ENCODE measurements at regions not wholly inside any gene's neighbourhood (a gene's known extent, or its start where the extent isn't known, plus 50 kb on each side); places are given as distances from the start of the nearest gene placed in this dataset.

GRCh38 chr3:180390313-180390712, 211.7 kb upstream of the TTC14 start:
- Histone ChIP-seq H3K9me3 (no peaks in the 10 kb centered on the region), H3K27me3 (no peaks in the 10 kb centered on the region), H3K4me3 (no peak overlapping the region), H3K36me3 (no peaks in the 10 kb centered on the region), H3K4me1 (no peaks in the 10 kb centered on the region), H3K27ac (no peak overlapping the region)
- intact Hi-C loops (cut with DNase I; ENCODE audit: low total_unique reads): no loop called here
- no peak for DNase-seq
- no peak for TF ChIP-seq CTCF (IDR thresholded peaks at IDR 0.05)

- Histone ChIP-seq H3K4me3 (no peak overlapping the region), H3K36me3 (no peaks in the 10 kb centered on the region), H3K27me3 (no peaks in the 10 kb centered on the region), H3K9me3 (no peaks in the 10 kb centered on the region), H3K27ac (no peak overlapping the region), H3K4me1 (no peaks in the 10 kb centered on the region)
- no peak for TF ChIP-seq CTCF (IDR thresholded peaks at IDR 0.05)
- DNase-seq: no peak
- intact Hi-C loops (cut with DNase I; ENCODE audit: low total_unique reads): no loop called here
These were observed 211.0 kb upstream of the TTC14 start for GRCh38 chr3:180391001-180391400.

- H3K27me3 ChIP-seq: no peaks in the 10 kb centered on the region
- no peak for TF ChIP-seq CTCF (IDR thresholded peaks at IDR 0.05)
- H3K36me3 ChIP-seq: no peaks in the 10 kb centered on the region
- DNase-seq: no peak
- no peak overlapping the region for H3K4me3 ChIP-seq
- intact Hi-C loops (cut with DNase I; ENCODE audit: low total_unique reads): no loop called here
- H3K27ac ChIP-seq: no peak overlapping the region
- H3K9me3 ChIP-seq: no peaks in the 10 kb centered on the region
- H3K4me1 ChIP-seq: no peaks in the 10 kb centered on the region
These were observed 200.7 kb upstream of the TTC14 start for GRCh38 chr3:180401226-180401625.

GRCh38 chr3:180402471-180403073, 199.4 kb upstream of the TTC14 start:
- Histone ChIP-seq H3K4me3 (no peak overlapping the region), H3K27me3 (no peaks in the 10 kb centered on the region), H3K36me3 (no peaks in the 10 kb centered on the region), H3K27ac (no peak overlapping the region), H3K4me1 (no peaks in the 10 kb centered on the region), H3K9me3 (no peaks in the 10 kb centered on the region)
- no peak for TF ChIP-seq CTCF (IDR thresholded peaks at IDR 0.05)
- intact Hi-C loops (cut with DNase I; ENCODE audit: low total_unique reads): no loop called here
- DNase-seq: no peak

- intact Hi-C loops (cut with DNase I; ENCODE audit: low total_unique reads): no loop called here
- Histone ChIP-seq H3K4me3 (no peak overlapping the region), H3K27me3 (no peaks in the 10 kb centered on the region), H3K9me3 (no peaks in the 10 kb centered on the region), H3K36me3 (no peaks in the 10 kb centered on the region), H3K4me1 (no peaks in the 10 kb centered on the region), H3K27ac (no peak overlapping the region)
- DNase-seq: no peak
- no peak for TF ChIP-seq CTCF (IDR thresholded peaks at IDR 0.05)
These were observed 198.8 kb upstream of the TTC14 start for GRCh38 chr3:180403156-180403555.

GRCh38 chr3:180408654-180409053, 193.3 kb upstream of the TTC14 start:
- Histone ChIP-seq H3K4me3 (no peak overlapping the region), H3K9me3 (no peaks in the 10 kb centered on the region), H3K27ac (no peak overlapping the region), H3K27me3 (no peaks in the 10 kb centered on the region), H3K36me3 (no peaks in the 10 kb centered on the region), H3K4me1 (no peaks in the 10 kb centered on the region)
- no peak for DNase-seq
- intact Hi-C loops (cut with DNase I; ENCODE audit: low total_unique reads): no loop called here
- TF ChIP-seq CTCF (IDR thresholded peaks at IDR 0.05): no peak

Measured in tibial artery (tissue), 4 donors.